ENCODE measurements at regions not wholly inside any gene's neighbourhood (a gene's known extent, or its start where the extent isn't known, plus 50 kb on each side); places are given as distances from the start of the nearest gene placed in this dataset.

GRCh38 chr16:26705346-26705745, 361.4 kb upstream of the C16orf82 start:
- Mint-ChIP-seq H3K36me3 (no peaks in the 10 kb centered on the region), H3K4me3 (no peak overlapping the region), H3K9me3 (peaks cover 14% of the 10 kb centered on the region), H3K27me3 (ENCODE audit: low read depth) (no peaks in the 10 kb centered on the region; the same call in 1 of the 2 replicates), H3K4me1 (peaks cover 13% of the 10 kb centered on the region), H3K27ac (no peak overlapping the region)
- no peak for TF ChIP-seq E2F5 (CRISPR knock-in tag; IDR thresholded peaks at IDR 0.05)
- TF ChIP-seq EMX1 (CRISPR knock-in tag; IDR thresholded peaks at IDR 0.05) = no peak
- no peak for TF ChIP-seq PRDM15 (CRISPR knock-in tag; IDR thresholded peaks at IDR 0.05)
- TF ChIP-seq JAZF1 (CRISPR knock-in tag; IDR thresholded peaks at IDR 0.05) = no peak
- no peak for TF ChIP-seq ZBTB43 (CRISPR knock-in tag; IDR thresholded peaks at IDR 0.05)
- no peak for TF ChIP-seq SOX15 (CRISPR knock-in tag; IDR thresholded peaks at IDR 0.05)
- TF ChIP-seq NR2C2 (CRISPR knock-in tag; IDR thresholded peaks at IDR 0.05) = no peak
- TF ChIP-seq ZNF532 (CRISPR knock-in tag; IDR thresholded peaks at IDR 0.05; ENCODE audit: borderline replicate concordance) = no peak
- POLR2A ChIA-PET = no interaction called here
- ATAC-seq (no peak), DNase-seq (ENCODE audit: low spot score) (no peak)
- CTCF ChIA-PET = no interaction called here

- Mint-ChIP-seq H3K4me3 (no peak overlapping the region), H3K36me3 (no peaks in the 10 kb centered on the region), H3K27me3 (ENCODE audit: low read depth) (no peaks in the 10 kb centered on the region; the same call in none of the 2 replicates), H3K9me3 (peaks cover 5% of the 10 kb centered on the region), H3K27ac (no peak overlapping the region), H3K4me1 (peaks cover 21% of the 10 kb centered on the region)
- CTCF ChIA-PET = interaction anchor here (0.5 kb wide), 1 partner anchor 19 kb away, joined by 3 read pairs; no protein-coding TSS in a partner anchor
- POLR2A ChIA-PET = no interaction called here
- ATAC-seq (no peak), DNase-seq (ENCODE audit: low spot score) (no peak)
- TF ChIP-seq ZNF281 (CRISPR knock-in tag; IDR thresholded peaks at IDR 0.05) (no peak), ZBTB21 (CRISPR knock-in tag; IDR thresholded peaks at IDR 0.05; ENCODE audit: borderline replicate concordance) (no peak), ZNF425 (CRISPR knock-in tag; conservative IDR thresholded peaks at IDR 0.05) (no peak), HMGXB4 (CRISPR knock-in tag; IDR thresholded peaks at IDR 0.05) (no peak), ZNF423 (CRISPR knock-in tag; IDR thresholded peaks at IDR 0.05) (no peak), ZNF416 (CRISPR knock-in tag; IDR thresholded peaks at IDR 0.05) (no peak), GRHL2 (CRISPR knock-in tag; IDR thresholded peaks at IDR 0.05; ENCODE audit: insufficient replicate concordance, severe bottlenecking) (no peak), FOXP4 (CRISPR knock-in tag; IDR thresholded peaks at IDR 0.05) (no peak)
Observed at GRCh38 chr16:26708428-26708827, 358.3 kb upstream of the C16orf82 start.
